ENCODE measurements at regions not wholly inside any gene's neighbourhood (a gene's known extent, or its start where the extent isn't known, plus 50 kb on each side); places are given as distances from the start of the nearest gene placed in this dataset.

GRCh38 chr10:4265964-4266363 lies 481.0 kb upstream of the KLF6 start:
- no peak for TF ChIP-seq CTCF (IDR thresholded peaks at IDR 0.05; ENCODE audit: borderline replicate concordance, extremely low read depth, low read length, poor library complexity, severe bottlenecking)
- TF ChIP-seq EZH2 (IDR thresholded peaks at IDR 0.05; ENCODE audit: borderline replicate concordance, low read depth, low read length, severe bottlenecking): no peak

Data from DND-41 (cell line).